HAP-1 (cell line): ENCODE measurements at regions not wholly inside any gene's neighbourhood (a gene's known extent, or its start where the extent isn't known, plus 50 kb on each side); places are given as distances from the start of the nearest gene placed in this dataset.
A peak's percentile ranks its signal among the peaks of the same experiment; 100 is the strongest.

Source experiments
- DNase-seq, 2 experiments: peaks; one replicate each; pipeline ENCODE4 v3.0.0-alpha.2; 2016 to 2020; ENCODE audit warnings: low spot score in 2 of 2
- H3K27me3 ChIP-seq: fragments of 250-450 bp; sonication (Bioruptor Pico); 2 replicates; pipeline ENCODE4 v1.5.1; 2020; ENCODE audit warnings: low read depth, mild to moderate bottlenecking, moderate library complexity
- H3K36me3 ChIP-seq: fragments of 250-450 bp; sonication (Bioruptor Pico); replicated peaks from 2 replicates; pipeline ENCODE4 v1.5.1; 2020; ENCODE audit warnings: mild to moderate bottlenecking
- H3K4me1 ChIP-seq: fragments of 250-450 bp; sonication (Bioruptor Pico); 2 replicates; pipeline ENCODE4 v1.5.1; 2020; ENCODE audit warnings: mild to moderate bottlenecking
- H3K4me3 ChIP-seq: fragments of 250-450 bp; sonication (Bioruptor Pico); 2 replicates; pipeline ENCODE4 v1.5.1; 2020; ENCODE audit warnings: mild to moderate bottlenecking, moderate library complexity
- H3K9me3 ChIP-seq: fragments of 250-450 bp; sonication (Bioruptor Pico); 2 replicates; pipeline ENCODE4 v1.5.1; 2020; ENCODE audit warnings: mild to moderate bottlenecking, moderate library complexity
- in situ Hi-C: fragments of 300-500 bp; cut with MboI; formaldehyde crosslinking; loops from 3 replicates; pipeline ENCODE4 v1.14.3; 2020; ENCODE audit warnings: low sequenced_read_pairs, inconsistent platforms, mixed read lengths

DNA sequence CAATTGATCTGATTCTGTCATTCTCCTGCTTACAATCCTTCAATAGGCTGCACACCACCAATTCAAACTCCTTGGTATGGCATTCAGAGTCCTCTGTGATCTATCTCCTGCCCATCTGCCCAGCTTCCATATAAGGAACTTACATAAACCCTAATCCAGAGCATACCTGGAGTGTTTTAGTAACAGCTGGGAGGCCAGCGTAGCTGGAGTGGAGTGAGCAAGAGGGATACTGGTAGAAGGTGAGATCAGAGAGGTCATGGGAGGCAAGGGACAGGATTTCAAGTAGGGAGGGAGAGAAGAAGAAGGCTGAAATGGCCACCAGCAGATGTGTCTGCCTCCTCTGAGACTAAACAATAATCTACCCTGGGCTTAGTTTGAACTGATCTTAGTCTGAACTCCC, 288.5 kb downstream of the MEF2C start:
- DNase-seq, result no peak
- H3K27me3 ChIP-seq, result no peaks in the 10 kb centered on the region; the same call in 1 of the 2 replicates
- no peaks in the 10 kb centered on the region; the same call in 1 of the 2 replicates for H3K9me3 ChIP-seq
- in situ Hi-C loops, result no loop called here
- H3K4me3 ChIP-seq, result no peak overlapping the region
- H3K4me1 ChIP-seq, result no peaks in the 10 kb centered on the region
- H3K36me3 ChIP-seq, result no peaks in the 10 kb centered on the region

DNA sequence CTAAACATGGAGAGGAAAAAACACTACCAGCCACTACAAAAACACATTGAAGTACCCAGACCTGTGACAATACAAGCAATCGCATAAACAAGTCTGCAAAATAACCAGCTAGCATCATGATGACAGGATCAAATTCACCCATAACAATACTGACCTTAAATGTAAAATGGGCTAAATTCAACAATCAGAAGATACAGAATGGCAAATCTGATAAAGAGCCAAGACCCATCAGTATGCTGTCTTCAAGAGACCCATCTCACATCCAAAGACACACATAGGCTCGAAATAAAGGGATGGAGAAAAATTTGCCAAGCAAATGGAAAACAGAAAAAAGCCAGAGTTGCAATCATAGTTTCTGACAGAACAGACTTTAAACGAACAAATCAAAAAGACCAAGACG, 294.4 kb downstream of the MEF2C start:
- no peaks in the 10 kb centered on the region for H3K4me1 ChIP-seq
- no peaks in the 10 kb centered on the region for H3K36me3 ChIP-seq
- in situ Hi-C loops, result no loop called here
- DNase-seq, result no peak
- no peaks in the 10 kb centered on the region for H3K27me3 ChIP-seq
- H3K4me3 ChIP-seq, result no peak overlapping the region
- H3K9me3 ChIP-seq, result no peaks in the 10 kb centered on the region; the same call in 1 of the 2 replicates

DNA sequence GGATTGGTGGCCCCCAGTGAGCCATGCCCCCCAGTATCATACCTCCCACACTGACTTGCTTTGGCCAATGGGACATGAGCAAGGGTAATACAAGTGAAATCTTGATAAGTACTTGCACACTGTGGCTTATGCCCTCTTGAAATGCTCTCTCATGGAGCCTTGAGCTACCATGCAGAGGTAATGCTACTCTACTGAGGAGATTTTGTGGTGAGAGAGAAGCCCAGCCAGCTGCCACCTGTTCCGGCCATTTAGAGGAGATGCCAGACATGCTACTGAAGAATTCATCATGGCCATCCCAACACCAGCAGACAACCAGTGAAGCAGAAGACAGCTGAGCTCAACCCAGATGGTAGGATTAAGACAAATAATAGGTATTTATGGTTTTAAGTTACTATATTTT, 299.5 kb downstream of the MEF2C start:
- Histone ChIP-seq H3K27me3 (no peaks in the 10 kb centered on the region), H3K4me1 (no peaks in the 10 kb centered on the region), H3K9me3 (no peaks in the 10 kb centered on the region), H3K36me3 (no peaks in the 10 kb centered on the region), H3K4me3 (no peak overlapping the region)
- in situ Hi-C loops, result no loop called here
- no peak for DNase-seq

DNA sequence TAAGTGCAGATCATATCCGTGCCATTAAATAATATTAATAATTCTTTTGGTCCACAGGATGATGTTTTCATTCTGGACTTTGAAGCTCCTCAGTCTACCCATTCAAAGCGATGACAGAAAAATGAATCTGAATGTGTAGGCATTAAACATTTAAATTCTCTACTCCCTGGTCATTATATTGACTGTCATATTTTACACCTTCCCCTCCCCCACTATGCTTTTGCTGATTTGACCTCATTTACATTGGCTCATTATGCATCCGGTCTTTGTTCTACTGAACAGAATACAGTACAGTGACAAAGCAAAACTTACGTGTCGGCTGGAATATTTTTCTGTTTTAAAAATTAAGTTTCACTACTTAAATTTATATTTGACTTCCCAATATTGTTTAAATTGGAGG, 289.7 kb upstream of the TMEM161B start:
- Histone ChIP-seq H3K27me3 (no peaks in the 10 kb centered on the region), H3K4me1 (peaks cover 36% of the 10 kb centered on the region), H3K9me3 (no peaks in the 10 kb centered on the region), H3K36me3 (no peaks in the 10 kb centered on the region), H3K4me3 (no peak overlapping the region)
- DNase-seq, result no peak
- in situ Hi-C loops, result no loop called here

DNA sequence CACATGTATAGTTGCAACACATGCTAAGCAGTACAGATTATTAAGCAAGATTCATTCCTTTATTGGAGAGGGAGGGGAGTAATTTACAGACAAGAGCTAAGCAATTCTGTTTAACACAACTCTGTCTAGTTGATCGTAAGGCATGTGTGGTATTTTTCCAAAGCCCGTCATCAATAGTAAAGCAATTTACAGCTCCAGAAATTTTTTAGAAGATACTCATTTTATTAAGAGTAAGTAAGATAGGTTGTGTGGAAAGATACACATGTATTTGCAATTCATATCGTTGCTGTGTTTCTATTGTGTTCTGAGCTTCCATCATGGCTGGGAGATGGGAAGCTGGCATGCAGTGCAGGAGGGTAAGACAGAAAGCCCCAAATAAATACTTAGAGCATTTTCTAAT, 289.2 kb upstream of the TMEM161B start:
- no peaks in the 10 kb centered on the region for H3K36me3 ChIP-seq
- in situ Hi-C loops, result no loop called here

DNA sequence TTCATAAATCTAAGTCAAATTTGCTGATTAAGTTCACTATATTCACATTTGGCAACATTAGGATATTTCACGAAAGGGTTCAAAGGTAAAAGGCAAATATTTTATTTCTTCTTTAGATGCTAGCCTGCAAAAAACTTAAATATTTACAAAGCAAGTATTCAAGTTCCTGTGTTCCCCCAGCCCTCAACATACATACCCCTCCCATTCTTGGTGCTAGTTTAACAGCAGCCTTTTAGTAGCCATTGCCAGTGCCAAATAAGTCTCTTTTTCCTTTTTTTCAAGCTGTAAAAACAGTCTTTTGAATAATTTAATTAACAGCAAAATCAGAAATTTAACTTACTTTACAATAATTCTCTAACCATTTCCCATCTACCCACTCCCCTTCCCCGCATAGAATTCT, 288.5 kb upstream of the TMEM161B start:
- H3K36me3 ChIP-seq, result no peaks in the 10 kb centered on the region

More for the DNA sequence above, 289.2 kb upstream of the TMEM161B start:
- Histone ChIP-seq H3K4me3 (no peak overlapping the region), H3K27me3 (no peaks in the 10 kb centered on the region), H3K4me1 (peaks cover 36% of the 10 kb centered on the region), H3K9me3 (no peaks in the 10 kb centered on the region)
- peak in 1 of 2 experiments; percentile 35 for DNase-seq

DNA sequence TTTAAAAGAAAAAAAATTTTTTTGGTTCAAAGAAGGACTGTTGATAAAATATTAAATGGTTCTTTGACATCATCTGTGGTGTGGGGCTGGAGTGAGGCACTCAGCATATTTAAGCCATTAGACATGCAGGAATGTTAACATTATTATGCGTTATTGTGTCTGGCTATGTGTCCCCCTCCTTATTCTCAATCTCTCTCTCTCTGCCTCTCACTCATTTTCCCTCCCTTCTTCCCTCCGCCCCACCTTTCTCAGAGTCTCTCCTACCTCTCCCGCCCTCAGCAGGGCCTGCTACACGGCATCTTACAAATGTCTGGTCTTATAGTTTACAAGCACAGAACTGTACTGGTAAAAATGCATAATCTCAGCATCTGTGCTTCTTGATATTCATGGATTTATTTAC, 287.8 kb upstream of the TMEM161B start:
- H3K36me3 ChIP-seq, result no peaks in the 10 kb centered on the region
- H3K9me3 ChIP-seq, result no peaks in the 10 kb centered on the region
- peaks cover 46% of the 10 kb centered on the region for H3K4me1 ChIP-seq
- H3K27me3 ChIP-seq, result no peaks in the 10 kb centered on the region
- no peak overlapping the region for H3K4me3 ChIP-seq
- DNase-seq, result peak; percentile 82 to 90
- in situ Hi-C loops, result no loop called here

More for the DNA sequence above, 288.5 kb upstream of the TMEM161B start:
- peaks cover 39% of the 10 kb centered on the region for H3K4me1 ChIP-seq
- no peaks in the 10 kb centered on the region for H3K9me3 ChIP-seq
- no peak for DNase-seq
- in situ Hi-C loops, result no loop called here
- no peak overlapping the region for H3K4me3 ChIP-seq
- no peaks in the 10 kb centered on the region for H3K27me3 ChIP-seq

DNA sequence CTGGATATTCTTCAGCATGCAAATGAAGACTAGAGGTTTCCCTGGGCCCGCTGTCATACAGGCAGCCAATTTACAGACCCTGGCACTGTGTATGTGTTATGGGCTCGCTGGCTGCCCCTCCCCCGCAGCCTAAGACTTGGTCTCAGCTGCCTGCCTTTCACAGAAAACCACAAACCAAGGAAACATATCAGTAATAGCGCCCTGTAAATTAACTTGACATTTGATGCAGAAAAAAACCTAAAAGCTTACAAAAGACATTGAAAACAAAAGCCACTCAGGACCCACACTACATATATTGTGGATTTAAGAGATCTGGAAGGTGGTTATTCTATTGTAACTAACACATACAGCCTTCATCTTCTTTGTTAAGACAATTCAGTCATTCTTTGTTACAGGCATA, 287.0 kb upstream of the TMEM161B start:
- peak; percentile 86 to 88 for DNase-seq
- H3K36me3 ChIP-seq, result no peaks in the 10 kb centered on the region
- H3K4me3 ChIP-seq, result no peak overlapping the region
- H3K27me3 ChIP-seq, result no peaks in the 10 kb centered on the region
- in situ Hi-C loops, result no loop called here
- H3K4me1 ChIP-seq, result peaks cover 46% of the 10 kb centered on the region
- H3K9me3 ChIP-seq, result no peaks in the 10 kb centered on the region

DNA sequence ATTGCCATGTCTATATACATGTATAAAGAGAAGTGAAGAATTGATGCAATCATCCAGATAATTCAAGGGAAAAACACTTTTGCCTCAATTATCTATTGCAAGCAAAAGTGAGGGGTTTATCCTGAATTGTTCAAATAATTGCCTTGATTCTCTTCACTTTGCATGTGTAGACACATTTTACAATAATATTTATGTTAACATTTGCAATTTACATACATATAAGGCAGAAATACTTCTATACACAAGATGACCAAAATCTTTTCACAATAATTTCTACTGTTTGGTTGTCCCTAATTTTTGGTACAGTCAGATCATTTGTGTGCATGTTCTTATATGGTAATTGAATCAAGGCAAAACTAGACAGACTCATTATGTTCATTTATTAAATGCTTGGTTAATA, 285.3 kb upstream of the TMEM161B start:
- no peaks in the 10 kb centered on the region for H3K27me3 ChIP-seq
- in situ Hi-C loops, result no loop called here
- H3K4me3 ChIP-seq, result no peak overlapping the region
- no peak for DNase-seq
- H3K9me3 ChIP-seq, result no peaks in the 10 kb centered on the region
- H3K4me1 ChIP-seq, result peaks cover 46% of the 10 kb centered on the region
- no peaks in the 10 kb centered on the region for H3K36me3 ChIP-seq

DNA sequence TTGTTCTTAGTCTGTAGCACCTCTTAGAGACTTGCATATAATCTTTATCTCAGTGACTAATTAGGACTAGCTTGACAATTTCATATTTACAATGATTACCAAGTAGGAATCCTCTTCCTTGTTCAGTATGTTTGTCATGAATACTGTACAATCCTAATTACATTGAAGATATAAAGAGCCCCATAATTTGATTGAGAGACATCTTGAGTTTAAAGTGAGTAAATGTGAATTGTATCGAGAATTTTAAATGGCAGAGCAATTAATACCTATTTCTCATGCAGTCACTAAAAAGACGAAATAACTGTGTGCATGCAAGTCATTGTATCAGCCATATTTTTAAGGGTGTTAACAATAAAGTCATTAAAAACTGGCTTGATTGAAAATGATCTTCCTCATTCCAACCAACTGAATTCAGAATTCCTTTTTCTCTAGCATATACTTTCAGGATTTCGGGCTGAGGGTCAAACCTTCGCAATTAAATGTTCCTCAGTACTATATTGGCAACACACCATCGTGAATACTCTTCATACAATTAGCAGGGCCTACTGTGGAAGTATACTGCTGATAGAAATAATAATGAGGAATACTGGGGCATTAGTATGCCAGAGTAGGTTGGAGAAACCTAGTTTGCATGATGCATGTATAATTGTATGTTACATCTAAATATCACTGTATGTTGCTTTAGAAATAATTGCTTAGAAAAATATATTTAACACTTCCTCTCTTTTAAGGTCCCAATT, 284.7 kb upstream of the TMEM161B start:
- H3K27me3 ChIP-seq, result no peaks in the 10 kb centered on the region
- no peaks in the 10 kb centered on the region for H3K36me3 ChIP-seq
- H3K4me1 ChIP-seq, result peaks cover 42% of the 10 kb centered on the region
- H3K9me3 ChIP-seq, result no peaks in the 10 kb centered on the region
- DNase-seq, result no peak
- no peak overlapping the region for H3K4me3 ChIP-seq
- in situ Hi-C loops, result no loop called here

DNA sequence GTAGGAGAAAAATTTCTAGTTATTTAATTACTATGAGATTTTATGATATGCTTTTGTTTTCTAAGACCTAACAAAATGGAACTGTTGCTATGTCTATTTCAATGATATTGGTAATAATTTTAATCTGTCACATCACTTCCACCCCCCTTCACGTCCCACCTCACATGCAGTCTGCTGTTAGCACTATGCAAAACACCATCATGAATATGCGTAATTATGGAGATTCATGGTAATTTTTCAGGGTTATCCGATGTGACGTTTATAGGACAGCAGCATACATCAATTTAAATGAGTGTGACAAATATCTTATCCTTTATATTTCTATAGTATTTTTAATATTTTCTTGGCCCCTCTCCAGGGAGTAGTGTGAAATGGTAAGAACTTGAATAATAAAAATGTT, 283.8 kb upstream of the TMEM161B start:
- DNase-seq, result no peak
- Histone ChIP-seq H3K9me3 (no peaks in the 10 kb centered on the region), H3K4me1 (peaks cover 33% of the 10 kb centered on the region), H3K4me3 (no peak overlapping the region), H3K27me3 (no peaks in the 10 kb centered on the region), H3K36me3 (no peaks in the 10 kb centered on the region)
- in situ Hi-C loops, result no loop called here

DNA sequence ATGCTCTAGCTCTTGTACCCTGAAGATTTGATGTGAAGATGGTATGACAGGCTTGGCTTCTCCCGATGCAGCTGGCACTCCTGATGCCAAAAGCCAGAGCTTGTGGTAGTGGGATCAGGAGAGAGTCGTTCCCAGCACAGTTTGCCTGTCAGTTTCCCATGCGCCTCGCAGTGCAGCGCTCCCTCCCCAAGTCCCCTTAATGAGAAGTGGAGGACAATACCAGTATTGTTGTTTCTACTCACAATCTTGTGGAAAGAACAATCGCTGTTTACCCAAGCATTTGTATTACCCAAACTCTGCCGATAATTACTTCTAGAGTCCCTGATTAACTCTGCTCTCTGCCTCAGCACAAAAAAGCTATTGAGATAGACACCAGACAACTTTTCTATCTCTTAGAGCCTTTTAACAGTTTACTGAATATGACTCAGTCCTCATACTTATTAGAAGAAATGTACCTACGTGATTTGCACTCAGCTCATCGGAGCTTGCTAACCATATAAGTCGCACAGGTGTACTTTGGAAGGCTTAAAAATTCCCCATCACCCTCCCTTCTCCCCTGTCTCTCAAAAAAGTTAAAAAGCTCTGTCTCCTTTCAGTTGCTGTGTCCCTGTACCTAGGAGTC, 283.2 kb upstream of the TMEM161B start:
- no peaks in the 10 kb centered on the region for H3K9me3 ChIP-seq
- H3K4me1 ChIP-seq, result peaks cover 27% of the 10 kb centered on the region
- H3K27me3 ChIP-seq, result no peaks in the 10 kb centered on the region
- in situ Hi-C loops, result no loop called here
- peak; percentile 52 to 68 for DNase-seq
- no peak overlapping the region for H3K4me3 ChIP-seq
- H3K36me3 ChIP-seq, result no peaks in the 10 kb centered on the region

DNA sequence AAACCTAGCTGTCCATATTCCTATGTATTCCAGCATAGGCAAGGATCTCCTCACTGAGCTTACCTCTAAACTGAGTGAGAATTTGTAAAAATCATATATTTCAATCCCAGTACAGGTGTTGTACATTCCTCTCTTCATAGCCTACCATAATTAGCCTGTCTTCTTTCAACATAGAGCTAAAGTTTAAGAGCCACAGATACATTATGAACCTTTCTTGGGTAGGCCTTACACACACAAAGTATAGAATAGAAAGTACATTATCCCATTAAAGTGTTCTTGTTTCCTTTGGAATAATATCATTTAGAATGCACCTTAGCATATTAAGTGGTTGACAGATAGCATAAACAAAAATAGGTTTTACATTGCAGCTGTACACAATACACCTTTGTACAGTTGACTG, 282.1 kb upstream of the TMEM161B start:
- H3K27me3 ChIP-seq, result no peaks in the 10 kb centered on the region
- no peak for DNase-seq
- no peaks in the 10 kb centered on the region for H3K36me3 ChIP-seq
- peaks cover 16% of the 10 kb centered on the region for H3K4me1 ChIP-seq
- H3K9me3 ChIP-seq, result no peaks in the 10 kb centered on the region
- in situ Hi-C loops, result no loop called here
- no peak overlapping the region for H3K4me3 ChIP-seq

DNA sequence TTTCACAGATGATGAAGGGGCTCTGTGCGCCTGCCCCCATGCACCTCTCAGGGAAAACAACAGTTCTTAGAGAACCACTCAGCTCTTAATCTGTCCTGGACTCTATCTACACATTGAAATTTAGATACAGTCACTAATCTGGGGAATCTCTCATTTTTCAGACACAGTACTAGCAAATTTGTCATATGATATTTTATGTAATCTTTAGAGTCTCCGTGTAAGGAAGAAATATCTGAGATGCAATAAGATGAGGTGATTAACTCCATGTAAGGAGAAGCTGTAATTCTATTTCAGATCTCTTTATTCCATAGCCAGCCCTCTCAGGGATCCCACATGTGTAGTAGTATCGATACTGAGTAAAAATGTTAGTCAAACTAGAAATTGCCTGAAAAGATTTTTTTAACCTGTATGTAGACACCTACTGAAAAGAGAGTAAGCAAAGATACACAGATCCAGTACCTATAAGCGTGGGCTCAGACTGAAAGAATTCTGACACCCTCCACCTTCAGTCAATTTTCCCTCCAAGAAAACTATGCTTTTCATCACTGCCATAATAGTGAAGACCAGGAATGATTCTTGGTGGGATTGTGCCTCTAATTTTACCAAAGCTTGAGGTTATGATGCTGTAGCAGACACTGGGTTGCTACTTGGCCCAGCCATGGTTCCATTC, 279.6 kb upstream of the TMEM161B start:
- Histone ChIP-seq H3K9me3 (no peaks in the 10 kb centered on the region), H3K27me3 (no peaks in the 10 kb centered on the region)
- no peak for DNase-seq

More for the DNA sequence above, 279.6 kb upstream of the TMEM161B start:
- no peak overlapping the region for H3K4me3 ChIP-seq
- no peaks in the 10 kb centered on the region for H3K36me3 ChIP-seq
- H3K4me1 ChIP-seq, result peaks cover 33% of the 10 kb centered on the region
- in situ Hi-C loops, result loop anchor here (10.0 kb wide), 1 partner anchor 127 kb away; no protein-coding TSS in a partner anchor
